Duodenal mucosa (tissue), 2 donors: ENCODE measurements at regions not wholly inside any gene's neighbourhood (a gene's known extent, or its start where the extent isn't known, plus 50 kb on each side); places are given as distances from the start of the nearest gene placed in this dataset.

Source experiments
- H3K27ac ChIP-seq: one replicate; pipeline ENCODE4 v1.7.0; 2013; ENCODE audit warnings: low read depth, low read length
- H3K27me3 ChIP-seq, 2 donors: one replicate each; pipeline ENCODE4 v1.7.0; 2013; ENCODE audit warnings: low read length in 2 of 2, control low read depth in 1 of 2; ENCODE audit not compliant: insufficient read depth in 2 of 2, control insufficient read depth in 1 of 2
- H3K36me3 ChIP-seq, 2 donors: one replicate each; pipeline ENCODE4 v1.7.0; 2013; ENCODE audit warnings: low read length in 2 of 2, control low read depth in 1 of 2; ENCODE audit not compliant: insufficient read depth in 2 of 2, control insufficient read depth in 1 of 2
- H3K4me1 ChIP-seq, 2 donors: one replicate each; pipeline ENCODE4 v1.7.0; 2013; ENCODE audit warnings: low read length in 2 of 2, control low read depth in 1 of 2; ENCODE audit not compliant: insufficient read depth in 2 of 2, control insufficient read depth in 1 of 2
- H3K4me3 ChIP-seq, 2 donors: one replicate each; pipeline ENCODE4 v1.7.0; 2013; ENCODE audit warnings: low read length in 2 of 2, low read depth in 1 of 2
- H3K9ac ChIP-seq, 2 donors: one replicate each; pipeline ENCODE4 v1.7.0; 2013; ENCODE audit warnings: low read length in 2 of 2, low read depth in 1 of 2
- H3K9me3 ChIP-seq, 2 donors: one replicate each; pipeline ENCODE4 v1.7.0; 2013; ENCODE audit warnings: low read length in 2 of 2, control low read depth in 1 of 2; ENCODE audit not compliant: control insufficient read depth in 1 of 2

DNA sequence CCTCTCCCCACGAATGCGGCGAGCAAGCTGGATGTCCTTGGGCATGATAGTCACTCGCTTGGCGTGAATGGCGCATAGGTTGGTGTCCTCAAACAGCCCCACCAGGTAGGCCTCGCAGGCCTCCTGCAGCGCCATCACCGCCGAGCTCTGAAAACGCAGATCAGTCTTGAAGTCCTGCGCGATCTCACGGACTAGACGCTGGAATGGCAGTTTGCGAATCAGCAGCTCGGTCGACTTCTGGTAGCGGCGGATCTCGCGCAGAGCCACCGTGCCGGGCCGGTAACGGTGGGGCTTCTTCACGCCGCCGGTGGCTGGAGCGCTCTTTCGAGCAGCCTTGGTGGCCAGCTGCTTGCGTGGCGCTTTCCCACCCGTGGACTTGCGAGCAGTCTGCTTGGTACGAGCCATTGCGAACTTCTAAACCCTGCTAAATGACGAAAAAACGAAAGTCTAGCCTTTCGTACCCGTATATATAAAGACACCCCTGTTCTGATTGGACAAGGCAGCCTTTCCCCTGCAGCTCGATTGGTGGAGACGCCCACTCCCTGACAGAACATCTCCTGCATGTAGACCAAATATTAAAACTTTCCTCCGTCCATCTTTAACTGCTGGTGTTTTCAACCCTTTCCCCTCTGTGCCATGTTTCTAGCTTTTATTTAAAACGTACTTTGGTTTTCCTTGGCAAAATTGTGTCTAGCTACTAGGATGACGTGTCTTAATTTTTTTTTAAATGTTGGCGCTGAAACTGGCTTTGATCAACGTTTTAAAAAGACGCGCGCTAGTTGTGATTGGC, 109.8 kb downstream of the HFE start:
- H3K4me1 ChIP-seq = peaks cover 11 to 16% of the 10 kb centered on the region in 2 donors
- peak overlapping the region; percentile 85 for H3K27ac ChIP-seq
- H3K4me3 ChIP-seq = peak overlapping the region; percentile 76 to 88
- H3K36me3 ChIP-seq = no peaks in the 10 kb centered on the region
- H3K9me3 ChIP-seq = no peaks in the 10 kb centered on the region
- no peaks in the 10 kb centered on the region for H3K27me3 ChIP-seq
- peak overlapping the region; percentile 87 to 94 for H3K9ac ChIP-seq

DNA sequence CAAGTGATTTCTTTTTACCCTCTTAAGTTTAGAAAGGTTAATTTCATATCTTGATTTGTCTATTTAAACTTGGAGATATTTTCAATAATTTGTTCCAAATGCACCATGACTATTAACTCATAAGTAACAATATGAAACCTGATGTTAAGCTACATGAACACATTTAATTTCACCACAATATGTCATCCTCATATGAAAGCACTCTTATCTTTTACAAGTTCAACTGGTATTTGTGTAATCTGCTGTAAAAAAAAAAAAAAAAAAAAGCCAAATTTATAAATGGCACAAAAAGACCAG, 110.4 kb downstream of the HFE start:
- Histone ChIP-seq H3K27me3 (no peaks in the 10 kb centered on the region), H3K9ac (peak overlapping the region; percentile 87 to 94), H3K9me3 (no peaks in the 10 kb centered on the region)

GRCh38 chr6:26197933-26198721, 110.9 kb downstream of the HFE start:
- H3K9ac ChIP-seq = peak overlapping the region; percentile 87 to 94
- H3K4me3 ChIP-seq = peak overlapping the region; percentile 76 to 88
- H3K36me3 ChIP-seq = no peaks in the 10 kb centered on the region
- H3K27me3 ChIP-seq = no peaks in the 10 kb centered on the region
- H3K9me3 ChIP-seq = no peaks in the 10 kb centered on the region
- peaks cover 11 to 16% of the 10 kb centered on the region in 2 donors for H3K4me1 ChIP-seq
- H3K27ac ChIP-seq = peak overlapping the region; percentile 97

More for the DNA sequence above, 110.4 kb downstream of the HFE start:
- no peaks in the 10 kb centered on the region for H3K36me3 ChIP-seq
- H3K4me3 ChIP-seq = peak overlapping the region; percentile 76 to 88
- H3K4me1 ChIP-seq = peaks cover 11 to 16% of the 10 kb centered on the region in 2 donors
- peak overlapping the region; percentile 97 for H3K27ac ChIP-seq

DNA sequence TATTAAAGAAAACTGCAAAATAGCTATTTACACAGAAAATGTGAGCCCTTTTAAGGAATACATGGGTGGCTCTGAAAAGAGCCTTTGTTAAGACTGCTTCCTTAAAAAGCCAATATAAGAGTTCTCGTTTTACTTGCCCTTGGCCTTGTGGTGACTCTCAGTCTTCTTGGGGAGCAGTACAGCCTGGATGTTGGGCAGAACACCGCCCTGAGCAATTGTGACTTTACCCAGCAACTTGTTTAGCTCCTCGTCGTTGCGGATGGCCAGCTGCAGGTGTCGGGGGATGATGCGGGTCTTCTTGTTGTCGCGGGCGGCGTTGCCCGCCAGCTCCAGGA, 111.5 kb downstream of the HFE start:
- Histone ChIP-seq H3K36me3 (no peaks in the 10 kb centered on the region), H3K4me1 (peaks cover 11 to 17% of the 10 kb centered on the region in 2 donors), H3K27ac (peak overlapping the region; percentile 97), H3K27me3 (no peaks in the 10 kb centered on the region), H3K4me3 (peak overlapping the region; percentile 76 to 88), H3K9me3 (no peaks in the 10 kb centered on the region), H3K9ac (peak overlapping the region; percentile 87 to 94)

DNA sequence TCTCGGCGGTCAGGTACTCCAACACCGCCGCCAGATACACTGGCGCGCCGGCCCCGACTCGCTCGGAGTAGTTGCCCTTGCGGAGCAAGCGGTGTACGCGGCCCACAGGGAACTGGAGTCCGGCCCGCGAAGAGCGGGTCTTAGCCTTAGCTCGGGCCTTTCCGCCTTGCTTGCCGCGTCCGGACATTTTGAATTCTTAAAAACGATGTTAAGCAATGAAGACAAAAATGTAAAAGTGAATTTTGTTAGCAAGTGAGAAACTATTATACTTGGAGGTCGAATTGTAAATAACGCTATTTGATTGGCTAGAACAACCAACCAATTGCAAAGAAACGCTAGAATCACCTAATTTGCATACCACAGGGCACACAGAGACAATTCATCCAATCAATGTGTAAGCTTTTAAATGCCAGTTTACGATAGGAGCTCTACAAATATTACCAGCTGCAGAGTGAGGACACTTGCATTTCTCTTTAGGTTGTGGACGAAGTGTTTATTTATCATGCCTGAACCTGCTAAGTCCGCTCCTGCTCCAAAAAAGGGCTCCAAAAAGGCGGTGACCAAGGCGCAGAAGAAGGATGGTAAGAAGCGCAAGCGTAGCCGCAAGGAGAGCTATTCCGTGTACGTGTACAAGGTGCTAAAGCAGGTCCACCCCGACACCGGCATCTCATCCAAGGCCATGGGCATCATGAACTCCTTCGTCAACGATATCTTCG, 112.0 kb downstream of the HFE start:
- H3K27ac ChIP-seq = peak overlapping the region; percentile 97
- H3K4me3 ChIP-seq = peak overlapping the region; percentile 76 to 88
- H3K9me3 ChIP-seq = no peaks in the 10 kb centered on the region
- peaks cover 11 to 20% of the 10 kb centered on the region in 2 donors for H3K4me1 ChIP-seq
- H3K9ac ChIP-seq = peak overlapping the region; percentile 87 to 94
- H3K27me3 ChIP-seq = no peaks in the 10 kb centered on the region
- no peaks in the 10 kb centered on the region for H3K36me3 ChIP-seq

DNA sequence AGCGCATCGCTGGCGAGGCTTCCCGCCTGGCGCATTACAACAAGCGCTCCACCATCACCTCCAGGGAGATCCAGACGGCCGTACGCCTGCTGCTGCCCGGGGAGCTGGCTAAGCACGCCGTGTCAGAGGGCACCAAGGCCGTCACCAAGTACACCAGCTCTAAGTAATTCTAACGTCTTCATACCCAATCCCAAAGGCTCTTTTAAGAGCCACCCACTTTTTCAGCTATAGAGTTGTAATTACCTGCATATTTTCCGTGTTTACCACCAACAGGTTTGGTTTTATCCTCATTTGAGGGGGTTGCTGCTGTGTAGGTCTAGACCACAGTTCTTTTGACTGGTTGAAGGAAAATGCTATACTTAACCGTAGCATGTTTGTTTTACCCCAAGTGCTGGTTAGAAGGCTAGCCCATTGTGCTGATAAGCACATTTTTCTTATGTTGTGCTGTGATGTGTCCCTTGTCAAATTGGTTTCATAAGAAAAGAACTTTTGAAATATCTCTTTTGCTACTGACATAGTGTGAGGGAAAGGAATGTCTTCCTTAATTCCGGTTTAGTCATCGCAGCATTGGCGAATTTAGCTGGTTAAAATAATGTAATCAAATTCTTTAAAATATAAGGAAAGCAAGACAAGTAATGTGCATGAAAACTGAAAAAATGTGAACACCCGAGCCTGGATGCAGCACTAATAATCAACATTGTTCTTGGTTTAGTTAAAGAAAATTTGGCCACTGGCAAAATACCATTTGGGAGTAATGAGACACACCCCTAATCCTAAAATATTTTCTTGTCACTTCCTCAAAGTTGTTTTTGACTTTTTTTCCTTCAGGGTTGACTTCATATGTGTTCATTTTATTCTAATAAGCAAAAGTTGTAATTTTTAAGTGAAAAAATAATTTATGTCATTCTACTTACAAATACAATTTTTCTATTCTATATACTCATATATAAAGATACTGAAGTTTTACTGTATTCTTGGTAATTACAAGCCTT, 112.8 kb downstream of the HFE start:
- Histone ChIP-seq H3K27ac (peak overlapping the region; percentile 97), H3K9ac (peak overlapping the region; percentile 84 to 94), H3K9me3 (no peaks in the 10 kb centered on the region), H3K4me3 (peak overlapping the region; percentile 76 to 81), H3K4me1 (peaks cover 6 to 20% of the 10 kb centered on the region in 2 donors), H3K27me3 (peaks cover 0 to 2% of the 10 kb centered on the region in 2 donors), H3K36me3 (no peaks in the 10 kb centered on the region)

- Histone ChIP-seq H3K4me3 (no peak overlapping the region), H3K4me1 (peaks cover 6 to 22% of the 10 kb centered on the region in 2 donors), H3K27ac (no peak overlapping the region), H3K9ac (no peak overlapping the region), H3K27me3 (peaks cover 0 to 2% of the 10 kb centered on the region in 2 donors), H3K36me3 (no peaks in the 10 kb centered on the region), H3K9me3 (no peaks in the 10 kb centered on the region)
These were observed 113.9 kb downstream of the HFE start for GRCh38 chr6:26200918-26201721.

- Histone ChIP-seq H3K4me1 (peaks cover 12 to 19% of the 10 kb centered on the region in 2 donors), H3K9me3 (no peaks in the 10 kb centered on the region), H3K9ac (no peak overlapping the region), H3K4me3 (no peak overlapping the region), H3K27me3 (peaks cover 0 to 2% of the 10 kb centered on the region in 2 donors), H3K27ac (no peak overlapping the region), H3K36me3 (no peaks in the 10 kb centered on the region)
These were observed 115.0 kb downstream of the HFE start for GRCh38 chr6:26202201-26202611.
